Esophagus squamous epithelium (tissue), 5 donors: ENCODE measurements at regions not wholly inside any gene's neighbourhood (a gene's known extent, or its start where the extent isn't known, plus 50 kb on each side); places are given as distances from the start of the nearest gene placed in this dataset.

Experiments used
- DNase-seq: peaks from one replicate; lab custom pipeline; 2025; lab: John Stamatoyannopoulos, UW
- H3K27ac ChIP-seq, 4 donors: fragments of 200-600 bp; sonication (generic); one replicate each; pipeline ENCODE4 v1.5.1; 2016 to 2019; ENCODE audit warnings: mild to moderate bottlenecking in 1 of 4
- H3K27me3 ChIP-seq, 4 donors: fragments of 200-600 bp; sonication (generic); 1 replicate in 3 of 4; 2 replicates in 1 of 4; pipeline versions ENCODE4 v1.5.1 to v1.6.0; 2017 to 2021; ENCODE audit warnings: antibody characterized with exemption in 1 of 4
- H3K36me3 ChIP-seq, 3 donors: fragments of 200-600 bp; sonication (generic); one replicate each; pipeline ENCODE4 v1.5.1; 2016 to 2019
- H3K4me1 ChIP-seq, 3 donors: fragments of 200-600 bp; sonication (generic); one replicate each; pipeline ENCODE4 v1.5.1; 2017 to 2019
- H3K4me3 ChIP-seq, 4 donors: fragments of 200-600 bp; sonication (generic); 1 replicate in 3 of 4; 2 replicates in 1 of 4; pipeline ENCODE4 v1.5.1; 2016 to 2019; ENCODE audit warnings: mild to moderate bottlenecking in 2 of 4, moderate library complexity in 1 of 4
- H3K9me3 ChIP-seq, 3 donors: fragments of 200-600 bp; sonication (generic); one replicate each; pipeline ENCODE4 v1.5.1; 2016 to 2019
- POLR2A ChIP-seq, 4 donors: fragments of 450-650 bp; IDR thresholded peaks; one replicate each; pipeline ENCODE4 v1.6.1; 2017; ENCODE audit warnings: antibody characterized with exemption in 4 of 4, mild to moderate bottlenecking in 4 of 4, moderate library complexity in 3 of 4
- WGBS, 2 donors: methylation state at CpG; one replicate each; pipeline ENCODE4 v1.1.5; 2018; 5-methylcytosine and 5-hydroxymethylcytosine counted together
- intact Hi-C: fragments of 100-400 bp; cut with DNase I; formaldehyde crosslinking; loops from one replicate; pipeline ENCODE4 v1.15.0; 2022
- TF ChIP-seq, protein P1 (sequence below), 6 experiments: fragments of 450-650 bp in 4 of 6; fragments of 200-600 bp in 2 of 6; sonication (generic) in 2 of 6; IDR thresholded peaks; one replicate each; pipeline ENCODE4 v1.5.1; 2016 to 2019; ENCODE audit warnings: antibody characterized with exemption in 6 of 6, mild to moderate bottlenecking in 4 of 6, moderate library complexity in 4 of 6
- donor health status: DM: yes; HTN: yes; CAD: no.

GRCh38 chr2:75342504-75343175 is 143.3 kb upstream of the TACR1 start:
- Histone ChIP-seq H3K27ac (no peak overlapping the region), H3K4me1 (no peaks in the 10 kb centered on the region), H3K9me3 (no peaks in the 10 kb centered on the region), H3K36me3 (no peaks in the 10 kb centered on the region), H3K27me3 (no peaks in the 10 kb centered on the region), H3K4me3 (no peak overlapping the region)
- DNase-seq: no peak
- WGBS, 2 donors: 62 to 73% methylated on average over 1 of the region's 1 CpG
- intact Hi-C loops: no loop called here
- TF ChIP-seq, protein P1, sequence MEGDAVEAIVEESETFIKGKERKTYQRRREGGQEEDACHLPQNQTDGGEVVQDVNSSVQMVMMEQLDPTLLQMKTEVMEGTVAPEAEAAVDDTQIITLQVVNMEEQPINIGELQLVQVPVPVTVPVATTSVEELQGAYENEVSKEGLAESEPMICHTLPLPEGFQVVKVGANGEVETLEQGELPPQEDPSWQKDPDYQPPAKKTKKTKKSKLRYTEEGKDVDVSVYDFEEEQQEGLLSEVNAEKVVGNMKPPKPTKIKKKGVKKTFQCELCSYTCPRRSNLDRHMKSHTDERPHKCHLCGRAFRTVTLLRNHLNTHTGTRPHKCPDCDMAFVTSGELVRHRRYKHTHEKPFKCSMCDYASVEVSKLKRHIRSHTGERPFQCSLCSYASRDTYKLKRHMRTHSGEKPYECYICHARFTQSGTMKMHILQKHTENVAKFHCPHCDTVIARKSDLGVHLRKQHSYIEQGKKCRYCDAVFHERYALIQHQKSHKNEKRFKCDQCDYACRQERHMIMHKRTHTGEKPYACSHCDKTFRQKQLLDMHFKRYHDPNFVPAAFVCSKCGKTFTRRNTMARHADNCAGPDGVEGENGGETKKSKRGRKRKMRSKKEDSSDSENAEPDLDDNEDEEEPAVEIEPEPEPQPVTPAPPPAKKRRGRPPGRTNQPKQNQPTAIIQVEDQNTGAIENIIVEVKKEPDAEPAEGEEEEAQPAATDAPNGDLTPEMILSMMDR (IDR thresholded peaks at IDR 0.05): no peak
- TF ChIP-seq POLR2A (IDR thresholded peaks at IDR 0.05): no peak

DNA sequence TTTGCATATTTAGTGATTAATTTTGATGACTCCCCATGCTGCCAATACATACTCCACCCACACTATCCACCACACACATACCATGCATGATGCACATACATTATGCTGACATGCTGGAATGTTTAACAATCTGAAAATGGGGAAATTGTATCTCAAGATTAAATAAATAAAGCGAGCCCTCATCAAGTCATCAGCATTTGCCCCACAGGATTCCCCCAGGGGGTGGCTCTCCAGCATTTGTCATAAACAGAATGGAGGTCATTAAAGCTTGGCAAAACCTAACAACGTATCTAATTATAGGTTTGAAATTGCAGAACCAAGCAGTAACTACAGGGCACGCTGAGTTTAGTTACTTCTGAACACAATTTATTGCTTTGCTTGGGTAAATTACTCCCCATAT is 141.2 kb upstream of the TACR1 start:
- no peak overlapping the region for H3K27ac ChIP-seq
- no peaks in the 10 kb centered on the region for H3K4me1 ChIP-seq
- no peaks in the 10 kb centered on the region for H3K9me3 ChIP-seq
- H3K4me3 ChIP-seq: no peak overlapping the region
- intact Hi-C loops: no loop called here
- DNase-seq: no peak
- 62% methylated on average over 3 of the region's 3 CpGs for WGBS, 2 donors
- H3K36me3 ChIP-seq: no peaks in the 10 kb centered on the region
- TF ChIP-seq, protein P1 (IDR thresholded peaks at IDR 0.05): no peak
- no peak for TF ChIP-seq POLR2A (IDR thresholded peaks at IDR 0.05)
- no peaks in the 10 kb centered on the region for H3K27me3 ChIP-seq

GRCh38 chr2:75338461-75338860 is 139.1 kb upstream of the TACR1 start:
- H3K27ac ChIP-seq: no peak overlapping the region
- no peaks in the 10 kb centered on the region for H3K36me3 ChIP-seq
- intact Hi-C loops: no loop called here
- no peak for TF ChIP-seq POLR2A (IDR thresholded peaks at IDR 0.05)
- TF ChIP-seq, protein P1 (IDR thresholded peaks at IDR 0.05): no peak
- H3K27me3 ChIP-seq: no peaks in the 10 kb centered on the region
- WGBS, 2 donors: 74 to 85% methylated on average over 5 of the region's 5 CpGs
- H3K4me1 ChIP-seq: no peaks in the 10 kb centered on the region
- no peaks in the 10 kb centered on the region for H3K9me3 ChIP-seq
- no peak overlapping the region for H3K4me3 ChIP-seq
- DNase-seq: no peak

DNA sequence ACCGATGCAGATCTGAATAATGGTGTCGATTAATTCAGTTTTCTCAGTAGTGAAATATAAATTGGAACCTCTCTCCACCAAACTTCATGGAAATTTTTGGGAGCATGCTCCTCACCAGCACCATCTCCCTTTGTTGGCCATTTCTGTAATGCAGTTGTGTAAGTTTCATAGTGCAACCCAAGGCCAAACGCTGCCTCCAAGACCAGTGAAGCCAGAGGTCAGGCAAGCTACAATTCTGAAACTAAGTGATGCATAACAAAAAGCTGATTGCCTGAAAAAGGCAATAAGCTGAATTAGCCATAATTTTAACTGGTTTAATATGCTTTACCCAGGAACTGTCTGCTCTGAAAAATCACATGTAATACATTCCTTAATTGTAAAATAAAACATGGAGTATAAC is 138.3 kb upstream of the TACR1 start:
- intact Hi-C loops: no loop called here
- no peak overlapping the region for H3K4me3 ChIP-seq
- no peaks in the 10 kb centered on the region for H3K9me3 ChIP-seq
- 78 to 89% methylated on average over 3 of the region's 3 CpGs for WGBS, 2 donors
- no peaks in the 10 kb centered on the region for H3K36me3 ChIP-seq
- no peak overlapping the region for H3K27ac ChIP-seq
- TF ChIP-seq, protein P1 (IDR thresholded peaks at IDR 0.05): no peak
- TF ChIP-seq POLR2A (IDR thresholded peaks at IDR 0.05): no peak
- DNase-seq: no peak
- no peaks in the 10 kb centered on the region for H3K27me3 ChIP-seq
- H3K4me1 ChIP-seq: no peaks in the 10 kb centered on the region

GRCh38 chr2:75337016-75337415 is 137.7 kb upstream of the TACR1 start:
- Histone ChIP-seq H3K9me3 (no peaks in the 10 kb centered on the region), H3K36me3 (no peaks in the 10 kb centered on the region), H3K4me3 (no peak overlapping the region), H3K4me1 (no peaks in the 10 kb centered on the region), H3K27me3 (no peaks in the 10 kb centered on the region), H3K27ac (no peak overlapping the region)
- DNase-seq: no peak
- 61 to 63% methylated on average over 5 of the region's 5 CpGs for WGBS, 2 donors
- intact Hi-C loops: no loop called here
- TF ChIP-seq POLR2A (IDR thresholded peaks at IDR 0.05): no peak
- TF ChIP-seq, protein P1 (IDR thresholded peaks at IDR 0.05): no peak
